Epithelial cell of proximal tubule (primary cell): ENCODE measurements at regions not wholly inside any gene's neighbourhood (a gene's known extent, or its start where the extent isn't known, plus 50 kb on each side); places are given as distances from the start of the nearest gene placed in this dataset.

Source experiments
- DNase-seq: peaks from one replicate; pipeline ENCODE4 v3.0.0-alpha.2; 2011; ENCODE audit warnings: low read depth
- H3K4me3 ChIP-seq: 2 replicates; pipeline ENCODE4 v1.5.1; 2011; ENCODE audit warnings: low read depth, mild to moderate bottlenecking, low read length
- TF ChIP-seq, protein P1 (sequence below): conservative IDR thresholded peaks from 2 replicates; pipeline ENCODE4 v1.5.1; 2012; ENCODE audit warnings: low read depth, mild to moderate bottlenecking, low read length

DNA sequence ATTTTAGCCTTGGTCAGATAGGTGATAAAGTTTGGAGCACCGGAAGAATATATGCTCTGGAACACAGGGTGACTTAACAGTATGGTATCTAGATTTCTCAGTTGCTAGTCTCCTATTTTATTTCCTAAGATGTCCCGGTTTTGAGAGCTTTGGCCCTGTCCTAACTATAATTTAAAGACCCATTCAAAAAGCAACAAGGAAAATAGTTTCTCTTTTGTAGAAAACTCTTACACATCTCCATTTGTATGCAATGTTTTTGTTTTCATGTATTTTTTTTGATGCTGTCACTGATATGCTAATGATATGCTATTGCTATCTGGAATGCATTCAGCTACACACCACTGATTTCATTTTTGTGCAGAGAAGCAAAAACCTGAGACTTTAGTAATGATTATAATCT, 237.8 kb downstream of the GPD2 start:
- TF ChIP-seq, protein P1, sequence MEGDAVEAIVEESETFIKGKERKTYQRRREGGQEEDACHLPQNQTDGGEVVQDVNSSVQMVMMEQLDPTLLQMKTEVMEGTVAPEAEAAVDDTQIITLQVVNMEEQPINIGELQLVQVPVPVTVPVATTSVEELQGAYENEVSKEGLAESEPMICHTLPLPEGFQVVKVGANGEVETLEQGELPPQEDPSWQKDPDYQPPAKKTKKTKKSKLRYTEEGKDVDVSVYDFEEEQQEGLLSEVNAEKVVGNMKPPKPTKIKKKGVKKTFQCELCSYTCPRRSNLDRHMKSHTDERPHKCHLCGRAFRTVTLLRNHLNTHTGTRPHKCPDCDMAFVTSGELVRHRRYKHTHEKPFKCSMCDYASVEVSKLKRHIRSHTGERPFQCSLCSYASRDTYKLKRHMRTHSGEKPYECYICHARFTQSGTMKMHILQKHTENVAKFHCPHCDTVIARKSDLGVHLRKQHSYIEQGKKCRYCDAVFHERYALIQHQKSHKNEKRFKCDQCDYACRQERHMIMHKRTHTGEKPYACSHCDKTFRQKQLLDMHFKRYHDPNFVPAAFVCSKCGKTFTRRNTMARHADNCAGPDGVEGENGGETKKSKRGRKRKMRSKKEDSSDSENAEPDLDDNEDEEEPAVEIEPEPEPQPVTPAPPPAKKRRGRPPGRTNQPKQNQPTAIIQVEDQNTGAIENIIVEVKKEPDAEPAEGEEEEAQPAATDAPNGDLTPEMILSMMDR, result no peak
- DNase-seq, result no peak
- H3K4me3 ChIP-seq, result no peak overlapping the region

DNA sequence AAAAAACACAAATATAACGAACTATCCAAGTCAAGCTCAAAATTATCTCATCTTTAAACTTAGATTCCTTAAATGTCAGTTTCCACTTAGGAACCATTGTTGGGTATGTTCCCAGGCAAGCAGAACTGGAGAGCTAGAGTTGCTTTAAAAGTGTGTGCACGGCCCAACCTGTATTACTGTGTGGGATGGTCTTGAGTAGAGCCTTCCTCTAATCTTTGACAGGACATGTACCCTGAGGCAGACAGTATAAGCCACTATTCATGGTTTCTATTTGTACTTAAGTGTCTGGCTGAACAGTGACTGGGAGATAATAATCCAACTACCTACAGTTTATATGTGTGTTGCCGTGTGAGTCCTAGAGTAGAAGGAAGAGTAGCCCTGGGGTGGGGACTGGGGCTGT, 239.7 kb downstream of the GPD2 start:
- DNase-seq, result no peak
- TF ChIP-seq, protein P1, result no peak
- no peak overlapping the region for H3K4me3 ChIP-seq

DNA sequence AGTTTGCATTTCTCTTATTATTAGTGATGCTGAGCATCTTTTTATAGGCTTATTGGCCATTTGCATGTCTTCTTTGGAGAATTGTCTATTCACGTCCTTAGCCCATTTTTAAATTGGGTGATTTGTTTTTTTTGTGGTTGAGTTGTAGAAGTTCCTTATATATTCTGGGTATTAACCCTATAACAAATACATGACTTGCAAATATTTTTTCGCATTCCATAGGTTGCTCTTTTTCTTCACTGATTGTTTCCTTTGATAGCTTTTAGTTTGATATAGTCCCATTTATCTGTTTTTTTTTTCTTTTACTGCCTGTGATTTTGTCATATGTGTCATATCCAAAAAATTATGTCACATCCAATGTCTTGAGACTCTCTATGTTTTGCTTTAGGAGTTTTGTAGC, 243.6 kb downstream of the GPD2 start:
- TF ChIP-seq, protein P1, result no peak
- DNase-seq, result no peak
- no peak overlapping the region for H3K4me3 ChIP-seq

DNA sequence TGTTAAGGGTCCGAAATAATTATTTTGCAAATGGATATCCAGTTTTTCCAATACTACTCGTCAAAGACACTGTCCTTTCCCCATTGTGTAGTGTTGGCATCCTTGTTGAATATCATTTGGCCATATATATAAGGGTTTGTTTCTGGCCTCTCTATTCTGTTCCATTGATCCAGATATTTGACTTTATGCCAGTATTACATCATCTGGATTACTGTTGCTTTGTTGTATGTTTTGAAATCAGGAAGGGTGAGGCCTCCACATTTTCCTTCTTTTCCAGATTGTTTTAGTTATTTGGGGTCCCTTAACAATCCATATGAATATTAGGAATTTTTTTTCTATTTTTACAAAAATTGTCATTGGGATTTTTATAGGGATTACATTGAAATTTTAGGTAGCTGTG, 244.1 kb downstream of the GPD2 start:
- H3K4me3 ChIP-seq, result no peak overlapping the region
- DNase-seq, result no peak
- TF ChIP-seq, protein P1, result no peak

DNA sequence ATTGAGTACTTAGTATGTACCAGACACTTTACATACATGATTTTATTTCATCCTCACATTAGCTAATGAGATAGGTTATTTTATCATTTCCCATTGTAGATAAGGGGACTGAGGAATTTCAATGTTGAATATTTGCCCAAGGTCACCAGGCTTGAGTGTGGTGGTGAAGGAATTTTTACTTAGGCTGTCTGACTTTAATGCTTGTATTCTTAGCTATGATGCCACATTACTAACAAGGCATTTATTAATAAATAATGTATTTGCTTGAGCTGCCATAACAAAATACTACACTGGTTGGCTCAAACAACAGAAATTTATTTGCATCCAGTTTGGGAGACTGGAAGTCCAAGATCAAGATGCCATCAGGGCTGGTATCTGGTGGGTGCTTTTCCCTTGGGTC, 250.9 kb downstream of the GPD2 start:
- H3K4me3 ChIP-seq, result no peak overlapping the region
- DNase-seq, result no peak
- TF ChIP-seq, protein P1, result no peak

DNA sequence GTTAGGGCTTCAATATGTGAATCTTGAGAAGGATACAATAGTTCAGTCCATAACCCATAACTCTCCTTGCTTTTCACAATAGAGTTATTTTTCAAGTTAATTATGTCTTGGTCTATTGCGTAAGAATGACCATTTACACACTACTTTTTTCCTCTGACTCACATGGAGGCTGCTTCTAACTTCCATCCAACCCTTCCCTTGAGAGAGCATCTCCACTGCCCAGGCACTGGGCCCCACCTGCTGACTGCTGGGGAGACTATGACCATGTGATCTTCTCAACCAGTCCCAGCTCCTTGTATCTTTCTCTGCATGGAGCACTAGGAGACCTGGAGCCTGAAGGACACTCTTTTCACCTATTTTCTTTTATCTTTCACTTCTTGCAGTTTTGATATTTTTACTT, 251.5 kb downstream of the GPD2 start:
- no peak overlapping the region for H3K4me3 ChIP-seq
- TF ChIP-seq, protein P1, result no peak
- DNase-seq, result no peak

DNA sequence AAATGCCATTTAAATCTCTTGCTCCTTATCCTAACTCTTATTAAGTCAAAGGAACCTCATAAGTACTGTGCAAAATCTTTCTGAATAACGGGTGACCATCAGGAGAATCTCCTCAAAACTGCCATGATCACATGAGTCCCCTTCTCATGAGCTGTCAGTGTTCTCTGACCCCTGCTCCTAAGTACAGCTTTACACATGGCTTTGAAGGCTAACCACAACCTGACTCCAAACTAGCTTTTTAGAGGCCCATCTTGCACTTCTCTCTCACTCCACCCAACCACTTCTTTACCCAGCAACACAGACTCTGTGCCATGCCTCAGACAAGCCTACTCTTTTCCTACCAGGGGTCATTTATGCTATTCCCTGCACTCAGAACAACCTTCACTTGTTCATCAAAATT, 253.8 kb downstream of the GPD2 start:
- H3K4me3 ChIP-seq, result no peak overlapping the region
- DNase-seq, result no peak
- TF ChIP-seq, protein P1, result no peak
